HuH-7.5 (cell line): ENCODE measurements at regions not wholly inside any gene's neighbourhood (a gene's known extent, or its start where the extent isn't known, plus 50 kb on each side); places are given as distances from the start of the nearest gene placed in this dataset.
A peak's percentile ranks its signal among the peaks of the same experiment; 100 is the strongest.
"Not testable (repeated sequence)": the region's sequence is repeated elsewhere in the genome, so short reads cannot be mapped to it uniquely, and the experiment has no call there.

Experiments
- DNase-seq: peaks from one replicate; pipeline ENCODE4 v3.0.0; 2011; ENCODE audit warnings: low spot score

- DNase-seq, result not testable (repeated sequence)
These were observed 1602.3 kb downstream of the RPIA start for GRCh38 chr2:90293806-90294205.

- not testable (repeated sequence) for DNase-seq
These were observed 1603.7 kb downstream of the RPIA start for GRCh38 chr2:90295036-90295750.

- DNase-seq, result not testable (repeated sequence)
These were observed 1605.0 kb downstream of the RPIA start for GRCh38 chr2:90296484-90296777.

GRCh38 chr2:90297701-90298100 lies 1606.2 kb downstream of the RPIA start:
- not testable (repeated sequence) for DNase-seq

- DNase-seq, result not testable (repeated sequence)
These were observed 1606.8 kb downstream of the RPIA start for GRCh38 chr2:90298126-90298755.

- not testable (repeated sequence) for DNase-seq
These were observed 1607.5 kb downstream of the RPIA start for GRCh38 chr2:90298983-90299382.

GRCh38 chr2:90322982-90323381 lies 1631.5 kb downstream of the RPIA start:
- DNase-seq, result not testable (repeated sequence)

GRCh38 chr2:90323612-90324558 lies 1632.4 kb downstream of the RPIA start:
- DNase-seq, result not testable (repeated sequence)

GRCh38 chr2:90324672-90325071 lies 1633.2 kb downstream of the RPIA start:
- DNase-seq, result not testable (repeated sequence)

GRCh38 chr2:90325796-90326353 lies 1634.4 kb downstream of the RPIA start:
- DNase-seq, result peak; percentile 4

GRCh38 chr2:90355546-90355945 lies 1664.1 kb downstream of the RPIA start:
- DNase-seq, result not testable (repeated sequence)

- DNase-seq, result not testable (repeated sequence)
These were observed 1667.9 kb downstream of the RPIA start for GRCh38 chr2:90359344-90359743.

- not testable (repeated sequence) for DNase-seq
These were observed 1668.6 kb downstream of the RPIA start for GRCh38 chr2:90359887-90360730.

- not testable (repeated sequence) for DNase-seq
These were observed 1669.2 kb downstream of the RPIA start for GRCh38 chr2:90360731-90361035.
